ENCODE measurements at regions not wholly inside any gene's neighbourhood (a gene's known extent, or its start where the extent isn't known, plus 50 kb on each side); places are given as distances from the start of the nearest gene placed in this dataset.
"Not testable (repeated sequence)": the region's sequence is repeated elsewhere in the genome, so short reads cannot be mapped to it uniquely, and the experiment has no call there.

DNA sequence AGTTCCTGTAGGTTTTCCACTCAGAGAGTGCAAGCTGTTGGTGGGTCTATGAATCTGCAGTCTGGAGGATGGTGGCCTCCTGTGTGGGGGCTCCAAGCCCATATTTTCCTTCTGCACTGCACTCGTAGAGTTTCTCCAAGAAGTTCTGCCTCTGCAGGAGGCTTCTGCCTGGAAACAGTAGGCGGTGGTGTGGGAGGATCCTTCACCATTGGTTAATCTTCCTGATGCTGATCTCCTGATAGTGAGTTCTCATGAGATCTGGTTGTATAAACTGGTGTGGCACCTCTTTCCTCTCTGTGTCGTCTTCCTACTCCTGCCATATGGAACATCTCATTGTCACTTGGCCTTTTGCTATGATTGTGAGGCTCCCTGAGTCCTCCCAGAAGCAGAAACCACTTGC lies 162.8 kb upstream of the ZNF519 start:
- TF ChIP-seq CTCF (IDR thresholded peaks at IDR 0.05); POLR2AphosphoS5 (IDR thresholded peaks at IDR 0.05; ENCODE audit: insufficient read depth in 1 of 2, low read depth in 1 of 2): not testable (repeated sequence)

All from vagina (tissue), 2 donors.